ENCODE measurements at regions not wholly inside any gene's neighbourhood (a gene's known extent, or its start where the extent isn't known, plus 50 kb on each side); places are given as distances from the start of the nearest gene placed in this dataset.

DNA sequence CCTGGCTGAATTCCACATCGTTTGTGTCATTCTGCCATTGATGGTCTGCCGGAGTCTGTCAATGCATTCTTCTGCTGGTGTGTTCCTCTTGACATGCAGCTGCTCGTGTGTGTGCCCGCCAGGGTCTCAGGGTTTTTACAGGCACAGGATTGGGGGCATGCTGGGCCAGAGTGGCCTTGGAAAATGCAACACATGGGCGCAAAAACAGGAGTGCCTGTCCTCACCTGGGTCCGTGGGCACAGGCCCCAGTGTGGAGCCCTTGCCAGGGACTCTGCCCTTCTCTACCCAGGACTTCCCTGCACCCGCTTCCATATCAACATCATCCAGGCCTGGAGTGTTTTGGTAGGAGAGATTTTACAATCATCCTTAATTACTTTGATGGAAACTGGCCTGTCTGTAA, 340.7 kb downstream of the KIF20B start:
- no peaks in the 10 kb centered on the region for H3K36me3 ChIP-seq (ENCODE audit: control insufficient read depth, insufficient read depth, low read length)
- TF ChIP-seq CTCF (IDR thresholded peaks at IDR 0.05; ENCODE audit: insufficient read depth, low read length, poor library complexity, severe bottlenecking): no peak
- no peak overlapping the region for H3K4me3 ChIP-seq (replicated peaks; ENCODE audit: low read depth, low read length)
- no peak for DNase-seq (ENCODE audit: extremely low read depth, insufficient read length)
- H3K27me3 ChIP-seq (replicated peaks; ENCODE audit: control insufficient read depth, insufficient read depth, low read length): no peaks in the 10 kb centered on the region; the same call in 1 of the 2 replicates

DNA sequence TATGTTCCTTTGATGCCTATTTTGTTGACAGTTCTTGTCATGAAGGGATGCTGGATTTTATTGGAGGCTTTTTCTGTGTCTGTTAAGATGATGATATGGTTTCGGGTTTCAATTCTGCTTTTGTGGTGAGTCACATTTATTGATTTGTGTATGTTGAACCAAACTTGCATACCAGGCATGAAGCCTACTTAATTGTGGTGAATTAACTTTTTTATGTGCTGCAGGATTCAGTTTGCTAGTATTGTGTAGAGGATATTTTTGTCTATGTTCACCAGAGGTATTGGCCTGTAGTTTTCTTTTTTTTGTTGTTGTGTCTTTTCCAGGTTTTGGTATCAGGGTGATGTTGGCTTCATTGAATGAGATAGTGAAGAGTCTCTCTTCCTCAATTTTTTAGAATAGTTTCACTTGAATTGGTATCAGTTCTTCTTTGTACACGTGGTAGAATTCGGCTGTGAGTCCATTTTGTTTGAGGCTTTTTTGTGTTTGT, 345.9 kb downstream of the KIF20B start:
- Histone ChIP-seq H3K36me3 (ENCODE audit: control insufficient read depth, insufficient read depth, low read length) (no peaks in the 10 kb centered on the region), H3K4me3 (replicated peaks; ENCODE audit: low read depth, low read length) (no peak overlapping the region), H3K27me3 (replicated peaks; ENCODE audit: control insufficient read depth, insufficient read depth, low read length) (no peaks in the 10 kb centered on the region)
- DNase-seq (ENCODE audit: extremely low read depth, insufficient read length): peak; percentile 73
- TF ChIP-seq CTCF (IDR thresholded peaks at IDR 0.05; ENCODE audit: insufficient read depth, low read length, poor library complexity, severe bottlenecking): no peak

DNA sequence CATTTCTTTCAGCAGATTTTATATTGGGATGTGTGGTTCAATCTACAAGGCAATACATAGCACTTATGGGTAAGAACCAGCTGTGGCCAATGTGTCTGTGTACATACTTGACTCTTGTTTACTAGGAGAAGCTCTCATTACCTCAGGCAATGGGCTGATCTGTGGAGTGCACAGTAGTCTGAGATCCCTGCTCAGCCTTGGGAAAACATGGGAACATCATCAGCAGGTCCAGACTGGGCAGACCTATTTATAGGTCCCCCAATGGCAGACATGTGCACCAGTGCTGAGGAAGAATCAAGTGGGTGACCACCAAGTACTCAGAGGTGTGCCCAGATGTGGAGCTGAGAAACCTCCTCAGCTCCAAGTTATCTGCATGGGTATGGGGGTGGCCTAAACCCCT, 349.7 kb downstream of the KIF20B start:
- H3K27me3 ChIP-seq (replicated peaks; ENCODE audit: control insufficient read depth, insufficient read depth, low read length): no peaks in the 10 kb centered on the region
- no peaks in the 10 kb centered on the region for H3K36me3 ChIP-seq (ENCODE audit: control insufficient read depth, insufficient read depth, low read length)
- H3K4me3 ChIP-seq (replicated peaks; ENCODE audit: low read depth, low read length): no peak overlapping the region
- no peak for DNase-seq (ENCODE audit: extremely low read depth, insufficient read length)
- no peak for TF ChIP-seq CTCF (IDR thresholded peaks at IDR 0.05; ENCODE audit: insufficient read depth, low read length, poor library complexity, severe bottlenecking)

DNA sequence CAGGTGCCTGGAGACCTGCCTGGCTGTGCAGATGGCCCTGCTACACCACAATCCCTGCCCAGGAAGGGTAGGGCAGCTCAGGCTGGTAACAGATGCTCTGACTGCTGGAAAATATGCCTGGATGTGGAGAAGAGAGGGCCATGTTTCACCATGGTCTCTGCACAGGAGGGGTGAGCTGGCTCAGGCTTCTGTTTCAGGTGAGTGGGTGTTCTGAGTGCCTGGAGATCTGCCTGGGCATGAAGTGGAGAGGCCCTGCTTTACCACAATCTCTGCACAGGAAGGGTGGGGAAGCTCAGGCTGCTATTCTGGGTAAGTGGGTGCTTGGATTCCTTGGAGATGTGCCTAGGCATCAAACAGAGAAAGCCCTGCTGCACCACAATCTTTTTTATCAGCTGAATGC, 350.1 kb downstream of the KIF20B start:
- Histone ChIP-seq H3K36me3 (ENCODE audit: control insufficient read depth, insufficient read depth, low read length) (no peaks in the 10 kb centered on the region), H3K27me3 (replicated peaks; ENCODE audit: control insufficient read depth, insufficient read depth, low read length) (no peaks in the 10 kb centered on the region), H3K4me3 (replicated peaks; ENCODE audit: low read depth, low read length) (no peak overlapping the region)
- peak; percentile 36 for DNase-seq (ENCODE audit: extremely low read depth, insufficient read length)
- TF ChIP-seq CTCF (IDR thresholded peaks at IDR 0.05; ENCODE audit: insufficient read depth, low read length, poor library complexity, severe bottlenecking): no peak

DNA sequence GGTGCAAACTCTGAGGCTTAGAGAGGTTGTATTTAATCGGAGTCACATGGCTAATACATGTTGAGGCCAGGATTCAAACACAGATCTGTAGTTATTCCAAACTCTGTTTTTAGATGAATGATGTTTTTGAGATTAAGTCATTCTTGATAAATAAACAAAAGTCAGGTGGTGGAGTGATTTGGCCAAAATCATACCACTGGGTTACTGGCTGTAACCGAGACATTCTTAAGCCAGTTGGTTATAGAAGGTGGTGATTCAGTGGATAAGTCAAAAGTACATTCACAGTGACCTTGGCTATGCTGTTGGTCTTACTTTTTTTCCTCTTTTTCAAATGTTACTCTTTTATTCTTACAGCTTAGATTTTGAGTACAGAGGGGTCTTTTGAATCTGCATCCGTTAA, 361.4 kb downstream of the KIF20B start:
- no peak for DNase-seq (ENCODE audit: extremely low read depth, insufficient read length)
- TF ChIP-seq CTCF (IDR thresholded peaks at IDR 0.05; ENCODE audit: insufficient read depth, low read length, poor library complexity, severe bottlenecking): no peak
- no peaks in the 10 kb centered on the region for H3K36me3 ChIP-seq (ENCODE audit: control insufficient read depth, insufficient read depth, low read length)
- H3K27me3 ChIP-seq (replicated peaks; ENCODE audit: control insufficient read depth, insufficient read depth, low read length): no peaks in the 10 kb centered on the region; the same call in 1 of the 2 replicates
- no peak overlapping the region for H3K4me3 ChIP-seq (replicated peaks; ENCODE audit: low read depth, low read length)

GRCh38 chr10:90064295-90064694, 362.9 kb downstream of the KIF20B start:
- no peak for TF ChIP-seq CTCF (IDR thresholded peaks at IDR 0.05; ENCODE audit: insufficient read depth, low read length, poor library complexity, severe bottlenecking)
- H3K27me3 ChIP-seq (replicated peaks; ENCODE audit: control insufficient read depth, insufficient read depth, low read length): no peaks in the 10 kb centered on the region; the same call in 1 of the 2 replicates
- no peak overlapping the region for H3K4me3 ChIP-seq (replicated peaks; ENCODE audit: low read depth, low read length)

More at GRCh38 chr10:90064295-90064694, 362.9 kb downstream of the KIF20B start:
- DNase-seq (ENCODE audit: extremely low read depth, insufficient read length): no peak
- H3K36me3 ChIP-seq (ENCODE audit: control insufficient read depth, insufficient read depth, low read length): no peaks in the 10 kb centered on the region
